HepG2 (cell line): ENCODE measurements at regions not wholly inside any gene's neighbourhood (a gene's known extent, or its start where the extent isn't known, plus 50 kb on each side); places are given as distances from the start of the nearest gene placed in this dataset.

Experiments
- CTCF ChIP-seq: sonication (generic); formaldehyde crosslinking; IDR thresholded peaks from 2 replicates; pipeline ENCODE4 v1.5.0; 2020; ENCODE audit warnings: mild to moderate bottlenecking, missing genetic modification reagents, moderate library complexity
- EZH2 ChIP-seq: conservative IDR thresholded peaks from 2 replicates; pipeline ENCODE4 v1.6.1; 2012; ENCODE audit warnings: mild to moderate bottlenecking, low read depth, low read length, moderate library complexity
- KAT7 ChIP-seq: IDR thresholded peaks from 2 replicates; pipeline ENCODE4 v1.6.1; 2018; ENCODE audit warnings: borderline replicate concordance, missing compliant biosample characterization
- MAF1 ChIP-seq: sonication (generic); formaldehyde crosslinking; IDR thresholded peaks from 2 replicates; pipeline ENCODE4 v1.5.0; 2020; ENCODE audit warnings: missing genetic modification reagents, borderline replicate concordance
- MAFK ChIP-seq, 2 experiments: IDR thresholded peaks in 1 of 2; conservative IDR thresholded peaks in 1 of 2; 2 replicates each; pipeline ENCODE4 v1.6.1; 2011; ENCODE audit warnings: improper control_type of control experiment in 2 of 2, low read length in 2 of 2
- RXRA ChIP-seq: sonication (generic); formaldehyde crosslinking; IDR thresholded peaks from 2 replicates; pipeline ENCODE4 v1.5.1; 2020; ENCODE audit warnings: missing genetic modification reagents
- SNAPC5 ChIP-seq: sonication (generic); formaldehyde crosslinking; IDR thresholded peaks from 2 replicates; pipeline ENCODE4 v1.8.1; 2023; ENCODE audit warnings: mild to moderate bottlenecking, missing genetic modification reagents, borderline replicate concordance
- ZBTB1 ChIP-seq: sonication (generic); formaldehyde crosslinking; IDR thresholded peaks from 2 replicates; pipeline ENCODE4 v1.4.0; 2020; ENCODE audit warnings: missing genetic modification reagents, borderline replicate concordance
- ZNF180 ChIP-seq: sonication (generic); formaldehyde crosslinking; IDR thresholded peaks from 2 replicates; pipeline ENCODE4 v1.4.0; 2020; ENCODE audit warnings: low read depth, missing genetic modification reagents, borderline replicate concordance
- ZNF564 ChIP-seq: sonication (generic); formaldehyde crosslinking; IDR thresholded peaks from 2 replicates; pipeline ENCODE4 v1.8.1; 2023; ENCODE audit warnings: mild to moderate bottlenecking, missing genetic modification reagents

DNA sequence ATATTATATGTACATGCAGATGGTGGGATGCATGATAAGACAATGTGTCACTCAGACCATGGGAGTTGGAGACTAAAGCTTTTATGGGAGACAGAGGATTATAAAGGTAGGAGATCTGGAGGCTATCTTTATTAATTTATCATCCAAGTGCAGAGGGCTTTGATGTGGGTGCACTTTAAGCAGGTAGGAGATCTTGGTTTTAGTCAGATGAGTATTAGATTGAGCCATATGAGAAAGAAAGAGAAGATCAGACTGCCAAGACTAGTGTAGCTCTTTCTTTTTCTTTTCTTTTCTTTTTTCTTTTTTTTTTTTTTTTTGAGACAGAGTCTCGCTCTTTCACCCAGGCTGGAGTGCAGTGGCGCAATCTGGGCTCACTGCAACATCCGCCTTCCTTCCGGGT lies 84.9 kb upstream of the CAMK2D start:
- TF ChIP-seq CTCF (CRISPR knock-in tag) (no peak), ZNF564 (CRISPR knock-in tag) (no peak), ZNF180 (CRISPR knock-in tag) (no peak), EZH2 (no peak), MAFK (conservative IDR thresholded peaks at IDR 0.05 in 1 of 2, IDR thresholded peaks at IDR 0.05 in 1 of 2; ENCODE audit: low read length in 2 of 2) (no peak), SNAPC5 (no peak), ZBTB1 (CRISPR knock-in tag) (no peak), MAF1 (CRISPR knock-in tag) (no peak), RXRA (CRISPR knock-in tag) (no peak), KAT7 (CRISPR knock-in tag) (no peak)
